HG03060 (cell line): ENCODE measurements at regions not wholly inside any gene's neighbourhood (a gene's known extent, or its start where the extent isn't known, plus 50 kb on each side); places are given as distances from the start of the nearest gene placed in this dataset.
"Not testable (repeated sequence)": the region's sequence is repeated elsewhere in the genome, so short reads cannot be mapped to it uniquely, and the experiment has no call there.

ENCODE experiments used
- ATAC-seq: cut with Tn5 transposase; IDR thresholded peaks from one replicate; pipeline ENCODE4 v1.9.1; 2021; ENCODE audit warnings: low read depth, moderate number of reproducible peaks; ENCODE audit not compliant: unreplicated experiment

GRCh38 chr5:130963798-130964197 is 201.3 kb downstream of the HINT1 start:
- ATAC-seq, result no peak

GRCh38 chr5:130957151-130957550 is 207.9 kb downstream of the HINT1 start:
- no peak for ATAC-seq

- no peak for ATAC-seq
Observed at GRCh38 chr5:130955041-130955440, 210.0 kb downstream of the HINT1 start.

GRCh38 chr5:130954336-130954735 is 210.7 kb downstream of the HINT1 start:
- no peak for ATAC-seq

GRCh38 chr5:130939059-130939458 is 226.0 kb downstream of the HINT1 start:
- no peak for ATAC-seq

- ATAC-seq, result no peak
Observed at GRCh38 chr5:130937046-130937445, 228.0 kb downstream of the HINT1 start.

GRCh38 chr5:130923543-130924124 is 241.4 kb downstream of the HINT1 start:
- no peak for ATAC-seq

GRCh38 chr5:130912088-130912487 is 253.0 kb downstream of the HINT1 start:
- no peak for ATAC-seq

- ATAC-seq, result no peak
Observed at GRCh38 chr5:130908186-130908585, 256.9 kb downstream of the HINT1 start.

- not testable (repeated sequence) for ATAC-seq
Observed at GRCh38 chr5:130897537-130898195, 267.4 kb downstream of the HINT1 start.

- ATAC-seq, result not testable (repeated sequence)
Observed at GRCh38 chr5:130897181-130897536, 267.9 kb downstream of the HINT1 start.

GRCh38 chr5:130896636-130897035 is 268.4 kb downstream of the HINT1 start:
- ATAC-seq, result no peak

- ATAC-seq, result no peak
Observed at GRCh38 chr5:130893006-130893405, 272.1 kb downstream of the HINT1 start.

- no peak for ATAC-seq
Observed at GRCh38 chr5:130890610-130891009, 274.4 kb downstream of the HINT1 start.

GRCh38 chr5:130885691-130886090 is 279.4 kb downstream of the HINT1 start:
- no peak for ATAC-seq

- ATAC-seq, result no peak
Observed at GRCh38 chr5:130885027-130885426, 280.0 kb downstream of the HINT1 start.

GRCh38 chr5:130884023-130884422 is 281.0 kb downstream of the HINT1 start:
- no peak for ATAC-seq

- no peak for ATAC-seq
Observed at GRCh38 chr5:130875656-130876055, 289.4 kb downstream of the HINT1 start.

GRCh38 chr5:130874861-130875417 is 290.1 kb downstream of the HINT1 start:
- no peak for ATAC-seq

GRCh38 chr5:130871346-130872086 is 293.5 kb downstream of the HINT1 start:
- ATAC-seq, result peak; percentile 74

- ATAC-seq, result no peak
Observed at GRCh38 chr5:130870691-130871090, 294.4 kb downstream of the HINT1 start.
